COLO829 (cell line): ENCODE measurements at regions not wholly inside any gene's neighbourhood (a gene's known extent, or its start where the extent isn't known, plus 50 kb on each side); places are given as distances from the start of the nearest gene placed in this dataset.
"Not testable (repeated sequence)": the region's sequence is repeated elsewhere in the genome, so short reads cannot be mapped to it uniquely, and the experiment has no call there.

Experiments used
- DNase-seq: peaks from one replicate; pipeline ENCODE4 v3.0.0; 2012; ENCODE audit warnings: low spot score

- no peak for DNase-seq
Observed at GRCh38 chr22:44628835-44629234, 73.2 kb upstream of the PRR5 start.

- no peak for DNase-seq
Observed at GRCh38 chr22:44628273-44628672, 73.7 kb upstream of the PRR5 start.

GRCh38 chr22:44627521-44628139 lies 74.4 kb upstream of the PRR5 start:
- no peak for DNase-seq

GRCh38 chr22:44625981-44626687 lies 75.9 kb upstream of the PRR5 start:
- DNase-seq = peak; percentile 72

DNA sequence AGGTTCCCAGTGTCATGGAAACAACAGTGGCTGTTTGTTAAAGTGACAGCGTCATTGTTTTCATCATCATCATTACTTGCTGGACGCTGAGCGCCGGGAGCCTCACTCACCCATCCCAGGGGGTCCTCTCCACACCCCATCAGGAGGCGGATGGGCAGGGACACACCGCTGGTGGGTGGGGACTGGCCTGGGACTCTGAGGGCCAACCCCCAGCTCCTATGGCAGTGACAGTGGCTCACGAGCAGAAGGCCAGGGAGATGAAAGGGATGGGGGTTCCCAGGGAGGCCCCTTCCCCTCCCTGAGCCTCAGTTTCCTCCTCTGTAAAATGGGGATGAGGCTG lies 76.6 kb upstream of the PRR5 start:
- no peak for DNase-seq

DNA sequence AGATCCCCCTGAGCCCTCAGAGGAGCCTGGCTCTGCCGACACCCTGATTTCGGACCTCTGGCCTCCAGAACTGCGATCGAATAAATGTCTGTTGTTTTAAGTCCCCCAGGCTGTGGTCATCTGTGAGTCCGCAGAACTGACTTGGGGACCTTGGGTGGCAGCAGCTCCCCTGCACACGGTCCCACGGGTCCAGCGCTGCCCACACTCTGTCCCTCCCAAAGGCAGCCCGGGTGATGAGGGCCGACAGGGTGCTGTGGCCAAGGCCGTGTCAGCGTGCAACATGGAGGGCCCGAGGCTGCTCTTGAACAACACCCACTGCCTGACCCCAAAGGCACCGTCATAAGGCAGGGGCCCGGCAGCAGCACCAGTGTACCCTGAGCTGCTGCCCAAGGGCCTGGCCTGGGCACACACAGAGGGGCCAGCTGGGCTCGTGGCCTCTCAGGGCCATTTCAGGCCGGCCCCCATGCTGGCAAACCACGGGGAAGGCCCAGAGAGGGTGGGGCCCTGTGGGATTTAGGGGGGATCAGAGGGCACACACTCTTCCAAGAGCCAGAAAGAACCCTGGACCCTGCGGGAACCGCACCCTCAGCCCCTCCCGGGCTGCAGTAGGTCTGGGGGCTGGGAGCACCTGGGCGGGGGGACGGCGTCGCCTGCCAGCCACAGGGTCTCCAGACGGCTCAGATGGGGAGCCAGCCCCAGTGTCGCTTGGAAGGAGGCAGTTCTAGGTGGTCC lies 77.1 kb upstream of the PRR5 start:
- no peak for DNase-seq

GRCh38 chr22:44623771-44624510 lies 78.1 kb upstream of the PRR5 start:
- DNase-seq = no peak

GRCh38 chr22:44622679-44623078 lies 79.3 kb upstream of the PRR5 start:
- DNase-seq = no peak

DNA sequence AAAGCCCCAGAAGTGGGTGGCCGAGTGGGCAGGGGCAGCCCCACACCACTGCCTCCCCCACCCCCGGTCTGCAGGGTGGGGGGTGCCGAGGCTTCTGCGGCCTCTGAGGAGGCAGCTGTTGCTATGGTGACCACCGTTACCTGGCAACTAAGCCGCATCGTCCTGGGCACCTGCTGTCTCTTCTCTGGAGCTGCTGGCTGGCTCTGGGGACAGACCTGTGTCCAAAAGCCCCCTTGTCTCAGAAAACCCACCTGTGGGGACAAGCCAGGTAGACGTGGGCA lies 79.9 kb upstream of the PRR5 start:
- no peak for DNase-seq

GRCh38 chr22:44621401-44622146 lies 80.4 kb upstream of the PRR5 start:
- no peak for DNase-seq

DNA sequence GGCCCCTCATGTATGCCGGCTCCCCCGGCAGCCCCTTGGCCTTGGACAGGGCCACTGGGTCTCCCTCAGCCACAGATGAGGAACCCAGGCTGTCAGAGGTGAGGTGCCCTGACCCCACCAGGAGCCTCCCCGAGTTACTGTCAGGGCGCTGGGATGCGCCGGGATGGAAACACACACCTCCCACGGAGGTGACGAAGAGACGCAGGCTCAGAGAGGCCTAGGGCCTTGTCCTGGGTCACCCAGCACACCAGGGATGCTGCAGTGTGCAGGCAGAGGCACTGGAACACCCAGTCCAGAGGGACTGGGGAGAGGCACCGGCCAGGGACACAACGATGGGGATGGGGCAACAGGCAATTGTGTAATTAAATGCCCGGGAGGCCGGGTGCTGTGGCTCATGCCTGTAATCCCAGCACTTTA lies 81.2 kb upstream of the PRR5 start:
- DNase-seq = no peak

DNA sequence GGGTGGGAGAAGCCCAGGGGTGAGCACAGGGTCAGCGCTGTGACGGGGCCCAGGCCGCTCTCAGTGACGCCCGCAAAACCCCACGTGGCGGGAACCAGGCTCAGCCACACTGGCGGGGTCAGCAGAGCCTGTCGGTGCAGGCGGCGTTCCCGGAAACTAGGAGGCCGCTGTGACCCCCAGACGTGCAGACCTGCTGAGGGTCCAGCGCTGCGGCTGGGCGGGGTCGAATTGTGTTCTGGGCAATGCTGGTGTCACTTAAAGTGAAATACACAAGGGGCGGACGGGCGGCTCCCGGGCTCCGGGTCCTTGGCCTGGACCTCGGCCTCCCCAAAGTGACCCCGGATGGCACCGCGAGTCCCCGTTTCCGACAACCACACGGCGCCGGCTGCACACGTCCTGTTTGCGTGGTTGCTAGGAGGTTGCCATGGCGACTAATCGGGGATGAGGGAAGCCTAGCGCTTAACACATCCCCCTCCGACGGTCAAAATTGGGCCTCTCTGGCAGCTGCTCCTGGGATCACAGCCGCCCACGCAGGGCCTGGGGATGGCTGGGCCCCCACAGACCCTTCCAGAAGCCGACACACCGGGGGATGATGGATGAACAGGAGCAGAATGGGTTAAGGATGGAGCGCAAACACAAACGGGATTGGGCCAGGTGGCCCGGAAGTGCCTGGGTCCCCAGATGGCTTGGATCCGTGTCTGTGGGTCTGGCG lies 81.7 kb upstream of the PRR5 start:
- DNase-seq = no peak

GRCh38 chr22:44619560-44620128 lies 82.4 kb upstream of the PRR5 start:
- not testable (repeated sequence) for DNase-seq

DNA sequence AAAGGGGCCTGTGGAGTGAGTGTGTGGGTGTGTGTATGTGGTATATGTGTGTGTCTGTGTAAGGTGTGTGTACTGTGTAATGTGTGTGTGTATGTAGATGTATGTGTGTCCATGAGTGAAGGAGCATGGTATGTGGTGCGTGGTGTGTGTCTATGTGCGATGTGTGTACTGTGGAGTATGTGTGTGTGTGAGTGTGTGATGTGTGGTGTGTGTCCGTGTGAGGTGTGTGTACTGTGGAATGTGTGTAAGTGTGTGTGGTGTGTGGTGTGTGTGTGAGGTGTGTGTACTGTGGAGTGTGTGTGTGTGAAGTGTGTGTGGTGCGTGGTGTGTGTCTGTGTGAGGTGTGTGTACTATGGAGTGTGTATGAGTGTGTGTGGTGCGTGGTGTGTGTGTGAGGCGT lies 83.1 kb upstream of the PRR5 start:
- DNase-seq = not testable (repeated sequence)

DNA sequence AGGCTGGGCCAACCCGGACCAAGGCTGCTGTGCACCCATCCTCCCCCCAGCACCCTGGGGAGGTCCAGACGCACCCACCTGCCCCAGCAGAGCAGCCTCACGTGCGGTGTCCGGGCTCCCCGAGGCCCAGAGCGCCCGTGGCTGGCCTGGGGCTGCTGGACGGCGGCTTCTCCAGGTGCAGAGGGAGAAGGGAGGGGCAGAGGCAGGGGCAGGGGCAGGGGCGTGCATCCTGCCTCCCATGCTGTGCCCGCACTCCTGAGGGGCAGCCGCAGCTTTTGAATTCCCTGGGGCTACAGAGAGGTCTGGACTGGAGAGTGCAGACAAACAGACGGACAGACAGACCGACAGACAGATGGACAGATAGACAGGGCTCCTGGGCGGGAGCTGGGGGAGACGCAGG lies 83.6 kb upstream of the PRR5 start:
- no peak for DNase-seq

GRCh38 chr22:44617828-44618227 lies 84.2 kb upstream of the PRR5 start:
- no peak for DNase-seq

- DNase-seq = no peak
Observed at GRCh38 chr22:44616882-44617655, 84.9 kb upstream of the PRR5 start.

DNA sequence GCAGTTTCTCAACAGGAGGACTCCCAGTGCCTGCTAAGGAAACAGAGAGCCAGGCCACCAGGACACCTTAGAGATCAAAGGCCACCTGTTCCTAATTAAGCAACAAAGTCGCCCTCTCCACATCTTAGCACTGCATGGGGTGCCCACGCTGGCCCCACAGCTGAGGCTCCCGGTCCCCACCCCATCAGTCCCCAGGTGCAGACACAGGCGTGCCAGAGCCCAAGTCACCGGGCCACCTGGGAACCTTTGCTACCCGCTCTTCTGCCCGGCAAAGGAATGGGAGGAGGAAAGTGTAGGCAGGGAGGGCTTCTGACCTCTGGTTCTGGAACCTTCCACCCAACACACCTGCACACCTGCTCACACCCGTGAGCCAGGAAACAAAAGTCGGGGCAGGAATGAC lies 85.5 kb upstream of the PRR5 start:
- DNase-seq = no peak

DNA sequence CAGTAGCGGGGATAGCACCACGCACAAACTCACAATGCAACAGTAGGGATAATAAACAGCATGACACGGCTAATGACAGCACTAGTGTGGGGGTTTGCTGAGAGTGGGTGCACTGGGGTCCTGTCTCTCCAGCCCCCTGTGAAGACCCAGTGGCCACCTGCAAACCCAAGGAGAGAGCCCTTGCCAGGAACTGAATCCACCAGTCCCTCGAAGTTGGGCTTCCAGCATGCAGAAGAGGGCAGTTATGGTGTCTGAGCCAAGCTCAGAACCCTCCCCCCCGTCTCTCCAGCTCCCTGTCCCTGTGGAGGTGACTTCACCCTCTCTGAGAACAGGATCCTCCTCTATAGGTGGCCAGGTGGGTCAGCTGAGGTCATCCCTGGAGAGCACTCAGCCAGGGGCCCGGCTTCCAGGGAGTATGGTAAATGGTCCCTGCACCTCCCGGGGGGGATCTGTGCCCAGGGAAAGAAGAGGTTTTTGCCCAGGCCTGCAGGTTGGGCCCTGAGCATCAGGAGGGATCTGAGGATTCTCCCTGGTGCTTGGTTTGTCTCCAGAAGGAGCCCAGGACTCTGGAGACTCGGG lies 86.3 kb upstream of the PRR5 start:
- DNase-seq = no peak

GRCh38 chr22:44615146-44615545 lies 86.9 kb upstream of the PRR5 start:
- no peak for DNase-seq
